GM12875 (cell line): ENCODE measurements at regions not wholly inside any gene's neighbourhood (a gene's known extent, or its start where the extent isn't known, plus 50 kb on each side); places are given as distances from the start of the nearest gene placed in this dataset.

Experiments
- H3K4me3 ChIP-seq: one replicate; pipeline ENCODE4 v1.5.1; 2011; ENCODE audit warnings: low read depth, low read length, control low read depth
- CTCF ChIP-seq: IDR thresholded peaks from 2 replicates; pipeline ENCODE4 v1.5.1; 2011; ENCODE audit warnings: low read depth, mild to moderate bottlenecking, control low read depth, inconsistent platforms, low read length, moderate library complexity, borderline replicate concordance; ENCODE audit not compliant: insufficient read depth

GRCh38 chr14:76314521-76315034 is 61.4 kb upstream of the ESRRB start:
- H3K4me3 ChIP-seq = no peak overlapping the region
- TF ChIP-seq CTCF = no peak

- TF ChIP-seq CTCF = no peak
- H3K4me3 ChIP-seq = no peak overlapping the region
Observed at GRCh38 chr14:76320486-76320885, 55.5 kb upstream of the ESRRB start.

- no peak for TF ChIP-seq CTCF
- no peak overlapping the region for H3K4me3 ChIP-seq
Observed at GRCh38 chr14:76320975-76321374, 55.0 kb upstream of the ESRRB start.

- H3K4me3 ChIP-seq = no peak overlapping the region
Observed at GRCh38 chr14:76322594-76323220, 53.2 kb upstream of the ESRRB start.

GRCh38 chr14:76323331-76324050 is 52.4 kb upstream of the ESRRB start:
- H3K4me3 ChIP-seq = no peak overlapping the region
- no peak for TF ChIP-seq CTCF

More at GRCh38 chr14:76322594-76323220, 53.2 kb upstream of the ESRRB start:
- no peak for TF ChIP-seq CTCF

- no peak overlapping the region for H3K4me3 ChIP-seq
- no peak for TF ChIP-seq CTCF
Observed at GRCh38 chr14:76324133-76324532, 51.8 kb upstream of the ESRRB start.
